Psoas muscle (tissue), 7 donors: ENCODE measurements at regions not wholly inside any gene's neighbourhood (a gene's known extent, or its start where the extent isn't known, plus 50 kb on each side); places are given as distances from the start of the nearest gene placed in this dataset.
"Not testable (repeated sequence)": the region's sequence is repeated elsewhere in the genome, so short reads cannot be mapped to it uniquely, and the experiment has no call there.

Experiments used
- ATAC-seq, 4 donors: fragments of 200-7000 bp; cut with Tn5 transposase; one replicate each; pipeline ENCODE4 v1.9.1; 2020; ENCODE audit warnings: moderate library complexity in 3 of 4, mild to moderate bottlenecking in 2 of 4
- DNase-seq, 2 donors: peaks; one replicate each; pipeline ENCODE4 v3.0.0-alpha.2; 2020
- H3K27ac ChIP-seq: fragments of 200-600 bp; one replicate; pipeline ENCODE4 v1.8.0; 2022
- H3K27me3 ChIP-seq, 3 donors: fragments of 200-600 bp in 1 of 3; one replicate each; pipeline versions ENCODE4 v1.6.1 to v1.8.0; 2013 to 2022; ENCODE audit warnings: low read length in 2 of 3, mild to moderate bottlenecking in 2 of 3, moderate library complexity in 1 of 3; ENCODE audit not compliant: insufficient read depth in 3 of 3
- H3K36me3 ChIP-seq, 2 donors: fragments of 200-600 bp in 1 of 2; one replicate each; pipeline versions ENCODE4 v1.6.1 to v1.8.0; 2013 to 2022; ENCODE audit warnings: low read depth in 1 of 2, mild to moderate bottlenecking in 1 of 2, moderate library complexity in 1 of 2; ENCODE audit not compliant: insufficient read depth in 1 of 2
- H3K4me1 ChIP-seq: fragments of 200-600 bp; one replicate; pipeline ENCODE4 v1.8.0; 2022
- H3K4me3 ChIP-seq: fragments of 200-600 bp; one replicate; pipeline ENCODE4 v1.8.0; 2022; ENCODE audit warnings: mild to moderate bottlenecking
- H3K9me3 ChIP-seq: fragments of 200-600 bp; one replicate; pipeline ENCODE4 v1.8.0; 2022
- WGBS, 3 donors: extraction: QIAGEN DNeasy Blood & Tissue Kit; methylation state at CpG; one replicate each; pipeline versions ENCODE4 v1.1.6 to v1.1.7; 2013; 5-methylcytosine and 5-hydroxymethylcytosine counted together
- intact Hi-C, 2 donors: fragments of 100-400 bp; cut with DNase I; formaldehyde crosslinking; loops; one replicate each; pipeline versions ENCODE4 v1.11.0 to v1.14.2; 2022
- TF ChIP-seq, protein P1 (sequence below): fragments of 200-600 bp; IDR thresholded peaks from one replicate; pipeline ENCODE4 v1.8.0; 2022; ENCODE audit warnings: antibody characterized with exemption
- donor health status: healthy with polysubstance abuse.
- donor health status: DM: no; HTN: no; CAD: no; lungs with moderate emphysema.
- donor health status: Bipolar disorder and iron deficiency.
- donor health status: healthy.
- donor health status: DM: yes; HTN: yes; CAD: no.
- donor health status: DM: no; HTN: no; CAD: no.
- donor health status: DM: yes; HTN: yes; CAD: no.

DNA sequence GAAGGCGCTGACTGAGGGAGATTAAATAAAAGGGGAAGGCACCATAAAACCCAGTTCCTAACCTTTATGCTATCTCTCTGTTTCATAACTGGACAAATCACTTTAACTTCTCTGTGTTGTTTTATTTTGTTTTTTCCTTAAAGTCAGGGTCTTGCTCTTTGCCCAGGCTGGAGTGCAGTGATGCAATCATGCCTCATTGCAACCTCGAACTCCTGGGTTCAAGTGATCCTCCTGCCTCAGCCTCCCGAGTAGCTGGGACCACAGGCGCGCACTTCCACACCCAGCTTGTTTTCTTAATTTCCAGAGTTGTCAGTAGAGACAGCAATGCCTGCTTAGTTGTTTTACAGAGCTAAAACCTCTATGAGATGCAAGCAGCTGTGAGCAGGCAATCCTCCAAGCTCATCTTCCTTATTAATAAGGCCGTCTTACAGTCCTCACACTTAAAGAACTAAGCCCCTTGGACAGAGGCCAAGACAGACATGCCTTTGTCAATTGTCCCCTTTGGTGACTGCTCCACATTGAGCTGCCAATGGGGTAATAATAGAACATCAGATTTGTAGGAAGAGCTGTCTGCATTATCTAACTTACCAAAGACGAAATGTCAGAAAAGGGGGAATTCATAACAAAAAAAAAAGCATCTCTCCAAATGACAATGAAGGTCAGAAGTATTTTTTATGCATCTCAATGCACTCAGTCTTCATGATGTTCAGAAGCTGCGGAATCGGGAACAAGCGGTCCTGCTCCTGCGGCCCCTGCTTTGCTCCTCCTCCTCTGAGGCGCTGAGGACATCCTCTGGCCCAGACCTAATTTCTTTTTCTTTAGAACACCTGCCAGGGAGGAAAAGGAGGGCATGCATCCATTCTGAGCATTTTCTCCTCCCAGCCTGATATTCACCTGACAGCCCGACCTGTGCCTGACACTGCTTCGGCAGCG is 62.7 kb upstream of the RNF32 start:
- Histone ChIP-seq H3K4me1 (no peaks in the 10 kb centered on the region), H3K27ac (no peak overlapping the region), H3K4me3 (no peak overlapping the region), H3K9me3 (no peaks in the 10 kb centered on the region), H3K36me3 (no peaks in the 10 kb centered on the region), H3K27me3 (no peaks in the 10 kb centered on the region)
- no peak for DNase-seq
- intact Hi-C loops = no loop called here
- no peak for ATAC-seq
- TF ChIP-seq, protein P1, sequence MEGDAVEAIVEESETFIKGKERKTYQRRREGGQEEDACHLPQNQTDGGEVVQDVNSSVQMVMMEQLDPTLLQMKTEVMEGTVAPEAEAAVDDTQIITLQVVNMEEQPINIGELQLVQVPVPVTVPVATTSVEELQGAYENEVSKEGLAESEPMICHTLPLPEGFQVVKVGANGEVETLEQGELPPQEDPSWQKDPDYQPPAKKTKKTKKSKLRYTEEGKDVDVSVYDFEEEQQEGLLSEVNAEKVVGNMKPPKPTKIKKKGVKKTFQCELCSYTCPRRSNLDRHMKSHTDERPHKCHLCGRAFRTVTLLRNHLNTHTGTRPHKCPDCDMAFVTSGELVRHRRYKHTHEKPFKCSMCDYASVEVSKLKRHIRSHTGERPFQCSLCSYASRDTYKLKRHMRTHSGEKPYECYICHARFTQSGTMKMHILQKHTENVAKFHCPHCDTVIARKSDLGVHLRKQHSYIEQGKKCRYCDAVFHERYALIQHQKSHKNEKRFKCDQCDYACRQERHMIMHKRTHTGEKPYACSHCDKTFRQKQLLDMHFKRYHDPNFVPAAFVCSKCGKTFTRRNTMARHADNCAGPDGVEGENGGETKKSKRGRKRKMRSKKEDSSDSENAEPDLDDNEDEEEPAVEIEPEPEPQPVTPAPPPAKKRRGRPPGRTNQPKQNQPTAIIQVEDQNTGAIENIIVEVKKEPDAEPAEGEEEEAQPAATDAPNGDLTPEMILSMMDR = no peak
- WGBS, 3 donors = 77 to 82% (median 79%) methylated on average over 15 of the region's 15 CpGs

DNA sequence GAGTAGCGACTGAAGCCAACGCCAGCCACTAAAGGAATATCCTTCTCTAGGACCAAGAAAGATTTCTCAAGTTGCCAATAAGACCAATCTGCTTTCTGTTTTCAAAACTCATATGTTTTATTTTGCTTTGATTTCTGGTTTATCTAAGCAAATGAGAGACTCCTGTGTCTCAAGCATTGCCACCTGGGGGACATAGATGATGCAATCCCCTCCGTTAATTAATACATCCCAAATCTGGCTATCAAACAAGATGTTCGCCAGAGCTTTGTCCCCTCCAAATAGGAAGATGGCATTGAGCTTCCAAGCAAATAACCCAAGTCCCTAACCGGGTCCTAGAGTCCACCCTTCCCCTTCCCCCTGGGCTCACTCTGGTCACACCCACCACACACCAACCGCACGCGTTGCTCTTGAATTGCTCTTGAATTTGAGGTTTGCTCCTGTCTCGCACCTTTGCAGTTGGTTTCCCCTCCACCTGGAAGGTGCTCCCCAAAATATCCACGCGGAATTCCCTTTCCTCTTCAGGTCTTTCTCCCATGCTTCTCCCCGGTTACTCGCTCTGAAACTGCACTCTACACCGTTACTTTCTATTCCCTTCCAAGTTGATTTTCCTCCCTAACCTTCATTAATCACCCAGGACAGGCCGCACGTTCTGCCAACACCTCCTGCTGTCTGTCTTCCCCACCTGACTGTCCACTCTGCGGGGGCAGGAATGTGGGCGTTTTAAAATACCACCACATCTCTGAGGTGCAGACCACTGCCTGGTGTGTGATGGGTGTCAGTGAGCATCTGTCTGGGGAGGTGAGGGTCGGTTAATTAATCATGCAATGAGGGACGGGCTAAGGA is 64.1 kb upstream of the RNF32 start:
- Histone ChIP-seq H3K4me3 (no peak overlapping the region), H3K9me3 (no peaks in the 10 kb centered on the region), H3K4me1 (no peaks in the 10 kb centered on the region), H3K27me3 (no peaks in the 10 kb centered on the region), H3K27ac (no peak overlapping the region), H3K36me3 (no peaks in the 10 kb centered on the region)
- ATAC-seq (no peak), DNase-seq (no peak)
- TF ChIP-seq, protein P1 = no peak
- 63 to 71% (median 65%) methylated on average over 20 of the region's 20 CpGs for WGBS, 3 donors
- intact Hi-C loops = no loop called here

DNA sequence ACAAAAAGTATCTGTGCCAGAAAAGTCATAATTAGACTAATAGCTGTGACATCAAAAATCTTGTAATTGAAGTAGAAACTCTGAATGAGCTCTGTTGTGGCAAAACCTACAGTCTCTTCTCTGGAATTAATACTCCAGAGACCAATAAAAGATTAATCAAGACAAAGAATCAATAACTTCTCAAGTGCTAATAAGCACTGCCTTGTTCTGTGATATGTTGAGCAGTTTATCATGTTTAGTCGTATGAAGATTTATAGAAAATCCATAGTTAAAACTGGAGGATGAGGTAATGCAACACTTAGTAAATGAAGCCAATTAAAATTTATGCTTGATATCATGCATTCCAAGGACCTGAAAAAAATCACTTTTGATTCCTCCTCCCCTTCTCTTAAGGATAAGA is 72.3 kb upstream of the RNF32 start:
- WGBS, 3 donors = 88 to 100% (median 89%) methylated on average over 1 of the region's 1 CpG
- intact Hi-C loops = no loop called here
- ATAC-seq = no peak
- Histone ChIP-seq H3K36me3 (no peaks in the 10 kb centered on the region), H3K27ac (no peak overlapping the region), H3K27me3 (no peaks in the 10 kb centered on the region), H3K9me3 (no peaks in the 10 kb centered on the region), H3K4me3 (no peak overlapping the region), H3K4me1 (no peaks in the 10 kb centered on the region)
- TF ChIP-seq, protein P1 = no peak
- DNase-seq = no peak

DNA sequence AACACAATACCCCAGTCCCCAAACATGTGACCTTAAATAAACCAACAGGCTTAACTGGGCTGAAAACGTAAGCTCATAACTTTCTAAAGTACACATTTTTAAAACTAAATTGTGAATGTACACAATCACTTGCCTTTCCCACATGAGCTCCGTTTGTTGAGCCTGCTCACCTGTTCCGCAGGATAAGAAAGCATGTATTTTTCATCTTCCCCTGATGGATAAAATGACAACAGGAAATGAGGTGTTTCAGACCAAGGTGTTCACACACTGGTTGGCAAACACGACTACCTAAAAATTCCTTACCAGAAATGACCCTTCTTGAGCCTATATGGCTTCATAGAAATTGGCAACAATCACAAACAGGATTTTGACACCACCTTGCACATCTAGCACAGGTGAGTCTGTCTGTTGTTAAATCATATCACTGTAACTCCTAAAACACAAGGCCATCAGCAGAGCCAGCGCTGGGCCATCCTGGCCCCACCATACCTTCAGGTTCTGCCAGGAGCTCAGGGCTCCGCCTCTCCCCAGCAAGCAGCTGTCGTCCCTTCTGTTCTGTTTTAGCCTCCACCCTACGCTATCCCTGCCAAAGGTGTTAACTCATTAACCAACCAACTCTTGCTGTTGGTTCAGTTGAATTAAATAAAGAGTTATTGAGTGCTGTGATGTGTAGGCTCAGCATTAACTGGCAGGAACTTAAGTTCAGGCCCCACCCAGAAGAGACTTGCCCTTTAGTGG is 73.6 kb upstream of the RNF32 start:
- DNase-seq (no peak), ATAC-seq (no peak)
- WGBS, 3 donors = 48 to 64% (median 49%) methylated on average over 8 of the region's 8 CpGs
- Histone ChIP-seq H3K36me3 (no peaks in the 10 kb centered on the region), H3K27ac (no peak overlapping the region), H3K4me1 (no peaks in the 10 kb centered on the region), H3K4me3 (no peak overlapping the region), H3K9me3 (no peaks in the 10 kb centered on the region), H3K27me3 (no peaks in the 10 kb centered on the region)
- TF ChIP-seq, protein P1 = no peak
- intact Hi-C loops = no loop called here

DNA sequence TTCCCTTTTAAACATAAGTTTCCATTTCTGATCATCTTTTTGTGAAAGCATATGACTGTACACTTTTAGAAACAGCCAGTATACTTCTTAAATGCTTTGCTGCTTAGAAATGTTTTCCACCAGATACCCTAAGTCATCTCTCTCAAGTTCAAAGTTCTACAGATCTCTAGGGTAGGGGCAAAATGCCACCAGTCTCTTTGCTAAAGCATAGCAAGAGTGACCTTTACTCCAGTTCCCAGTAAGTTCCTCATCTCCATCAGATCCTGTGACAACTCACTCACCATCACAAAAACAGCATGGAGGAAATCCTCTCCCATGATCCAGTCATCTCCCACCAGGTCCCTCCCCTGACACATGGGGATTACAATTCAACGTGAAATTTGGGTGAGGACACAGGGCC is 75.6 kb upstream of the RNF32 start:
- H3K4me1 ChIP-seq, DNase-seq, ATAC-seq, H3K9me3 ChIP-seq, H3K4me3 ChIP-seq, intact Hi-C loops, H3K27ac ChIP-seq, H3K27me3 ChIP-seq, H3K36me3 ChIP-seq: not testable (repeated sequence)
- WGBS, 3 donors = 43 to 65% (median 57%) methylated on average over 1 of the region's 1 CpG
